HUES64 (cell line): ENCODE measurements at regions not wholly inside any gene's neighbourhood (a gene's known extent, or its start where the extent isn't known, plus 50 kb on each side); places are given as distances from the start of the nearest gene placed in this dataset.
A peak's percentile ranks its signal among the peaks of the same experiment; 100 is the strongest.
"Not testable (repeated sequence)": the region's sequence is repeated elsewhere in the genome, so short reads cannot be mapped to it uniquely, and the experiment has no call there.

Experiments
- H3K27ac ChIP-seq: 2 replicates; pipeline ENCODE4 v1.7.0; 2013; ENCODE audit warnings: low read depth, low read length, inconsistent platforms
- H3K27me3 ChIP-seq: 2 replicates; pipeline ENCODE4 v1.6.1; 2013; ENCODE audit warnings: mild to moderate bottlenecking, low read length; ENCODE audit not compliant: insufficient read depth
- H3K36me3 ChIP-seq: 2 replicates; pipeline ENCODE4 v1.6.1; 2013; ENCODE audit warnings: mild to moderate bottlenecking, low read length; ENCODE audit not compliant: insufficient read depth
- H3K4me1 ChIP-seq: 2 replicates; pipeline ENCODE4 v1.6.1; 2013; ENCODE audit warnings: mild to moderate bottlenecking, low read length, moderate library complexity; ENCODE audit not compliant: insufficient read depth
- H3K4me3 ChIP-seq: 2 replicates; pipeline ENCODE4 v1.5.1; 2013; ENCODE audit warnings: mild to moderate bottlenecking, low read length, moderate library complexity
- H3K9ac ChIP-seq: 2 replicates; pipeline ENCODE4 v1.6.1; 2013; ENCODE audit warnings: mild to moderate bottlenecking, low read depth, low read length
- H3K9me3 ChIP-seq: 2 replicates; pipeline ENCODE4 v1.6.1; 2013; ENCODE audit warnings: low read depth, low read length; ENCODE audit not compliant: insufficient read depth
- WGBS: fragments of 150-250, 120-280 bp; methylation state at CpG from one replicate; pipeline ENCODE4 v1.1.7; 2013; ENCODE audit warnings: missing lambda C conversion rate; 5-methylcytosine and 5-hydroxymethylcytosine counted together

- Histone ChIP-seq H3K27me3 (no peaks in the 10 kb centered on the region), H3K9me3 (no peaks in the 10 kb centered on the region), H3K36me3 (no peaks in the 10 kb centered on the region), H3K4me3 (no peak overlapping the region), H3K9ac (no peak overlapping the region), H3K27ac (no peak overlapping the region), H3K4me1 (no peaks in the 10 kb centered on the region)
- WGBS: 93% methylated on average over 5 of the region's 5 CpGs
Measured at GRCh38 chrY:18919256-18919655, 145.7 kb upstream of the HSFY2 start.

- Histone ChIP-seq H3K27ac (no peak overlapping the region), H3K36me3 (no peaks in the 10 kb centered on the region), H3K9me3 (no peaks in the 10 kb centered on the region), H3K27me3 (no peaks in the 10 kb centered on the region), H3K9ac (no peak overlapping the region), H3K4me3 (no peak overlapping the region), H3K4me1 (no peaks in the 10 kb centered on the region)
- WGBS: 100% methylated on average over 1 of the region's 2 CpGs
Measured at GRCh38 chrY:18912846-18913245, 139.3 kb upstream of the HSFY2 start.

GRCh38 chrY:18909846-18910245 is 136.3 kb upstream of the HSFY2 start:
- whole genome bisulfite sequencing: 100% methylated on average over 1 of the region's 1 CpG
- Histone ChIP-seq H3K4me3 (no peak overlapping the region), H3K9ac (no peak overlapping the region), H3K27me3 (no peaks in the 10 kb centered on the region), H3K36me3 (no peaks in the 10 kb centered on the region), H3K4me1 (no peaks in the 10 kb centered on the region), H3K27ac (no peak overlapping the region), H3K9me3 (no peaks in the 10 kb centered on the region)

GRCh38 chrY:18906198-18906597 is 132.7 kb upstream of the HSFY2 start:
- not testable (repeated sequence) for H3K9me3 ChIP-seq, H3K4me3 ChIP-seq, H3K27ac ChIP-seq, H3K36me3 ChIP-seq, H3K9ac ChIP-seq, H3K4me1 ChIP-seq, H3K27me3 ChIP-seq
- 94% methylated on average over 6 of the region's 8 CpGs for WGBS

- H3K27ac ChIP-seq: no peak overlapping the region
- H3K27me3 ChIP-seq: no peaks in the 10 kb centered on the region
- no peaks in the 10 kb centered on the region for H3K36me3 ChIP-seq
- 96% methylated on average over 2 of the region's 2 CpGs for WGBS
- H3K9ac ChIP-seq: no peak overlapping the region
- no peak overlapping the region for H3K4me3 ChIP-seq
- no peaks in the 10 kb centered on the region for H3K4me1 ChIP-seq
- no peaks in the 10 kb centered on the region for H3K9me3 ChIP-seq
Measured at GRCh38 chrY:18904296-18904695, 130.8 kb upstream of the HSFY2 start.

GRCh38 chrY:18891994-18892393 is 118.5 kb upstream of the HSFY2 start:
- Histone ChIP-seq H3K27ac (no peak overlapping the region), H3K9me3 (no peaks in the 10 kb centered on the region), H3K4me1 (no peaks in the 10 kb centered on the region), H3K27me3 (no peaks in the 10 kb centered on the region), H3K4me3 (no peak overlapping the region), H3K36me3 (no peaks in the 10 kb centered on the region; the same call in 1 of the 2 replicates), H3K9ac (no peak overlapping the region)
- 97% methylated on average over 4 of the region's 4 CpGs for WGBS

GRCh38 chrY:18889548-18889947 is 116.0 kb upstream of the HSFY2 start:
- peaks cover 8% of the 10 kb centered on the region; the same call in 1 of the 2 replicates for H3K4me1 ChIP-seq
- no peak overlapping the region for H3K27ac ChIP-seq
- H3K36me3 ChIP-seq: no peaks in the 10 kb centered on the region; the same call in 1 of the 2 replicates
- no peaks in the 10 kb centered on the region for H3K27me3 ChIP-seq
- H3K9ac ChIP-seq: no peak overlapping the region
- H3K9me3 ChIP-seq: no peaks in the 10 kb centered on the region
- WGBS: 95% methylated on average over 2 of the region's 2 CpGs
- H3K4me3 ChIP-seq: no peak overlapping the region

GRCh38 chrY:18884748-18885147 is 111.2 kb upstream of the HSFY2 start:
- H3K27me3 ChIP-seq: no peaks in the 10 kb centered on the region
- no peak overlapping the region for H3K4me3 ChIP-seq
- no peaks in the 10 kb centered on the region for H3K36me3 ChIP-seq
- H3K9me3 ChIP-seq: no peaks in the 10 kb centered on the region
- WGBS: 53% methylated on average over 2 of the region's 2 CpGs
- peaks cover 12% of the 10 kb centered on the region; the same call in 1 of the 2 replicates for H3K4me1 ChIP-seq
- peak overlapping the region; percentile 60; the same call in 1 of the 2 replicates for H3K9ac ChIP-seq
- H3K27ac ChIP-seq: peak overlapping the region; percentile 85

GRCh38 chrY:18869145-18869544 is 95.6 kb upstream of the HSFY2 start:
- H3K9ac ChIP-seq, H3K27me3 ChIP-seq, H3K9me3 ChIP-seq, H3K4me3 ChIP-seq, H3K36me3 ChIP-seq, H3K27ac ChIP-seq, H3K4me1 ChIP-seq: not testable (repeated sequence)
- WGBS: no CpG with 5 or more reads among the region's 6 CpGs

- H3K4me3 ChIP-seq, H3K4me1 ChIP-seq, H3K27ac ChIP-seq, H3K27me3 ChIP-seq, H3K9ac ChIP-seq, H3K36me3 ChIP-seq, H3K9me3 ChIP-seq: not testable (repeated sequence)
- no CpG with 5 or more reads among the region's 3 CpGs for WGBS
Measured at GRCh38 chrY:18866887-18867551, 93.5 kb upstream of the HSFY2 start.

- not testable (repeated sequence) for H3K27ac ChIP-seq, H3K9ac ChIP-seq, H3K4me1 ChIP-seq, H3K27me3 ChIP-seq, H3K4me3 ChIP-seq, H3K36me3 ChIP-seq, H3K9me3 ChIP-seq
- WGBS: no CpG with 5 or more reads among the region's 3 CpGs
Measured at GRCh38 chrY:18860856-18861255, 87.3 kb upstream of the HSFY2 start.
